ENCODE measurements at regions not wholly inside any gene's neighbourhood (a gene's known extent, or its start where the extent isn't known, plus 50 kb on each side); places are given as distances from the start of the nearest gene placed in this dataset.

GRCh38 chr5:42953041-42953440 is 87.1 kb downstream of the ANXA2R start:
- TF ChIP-seq, protein P1, sequence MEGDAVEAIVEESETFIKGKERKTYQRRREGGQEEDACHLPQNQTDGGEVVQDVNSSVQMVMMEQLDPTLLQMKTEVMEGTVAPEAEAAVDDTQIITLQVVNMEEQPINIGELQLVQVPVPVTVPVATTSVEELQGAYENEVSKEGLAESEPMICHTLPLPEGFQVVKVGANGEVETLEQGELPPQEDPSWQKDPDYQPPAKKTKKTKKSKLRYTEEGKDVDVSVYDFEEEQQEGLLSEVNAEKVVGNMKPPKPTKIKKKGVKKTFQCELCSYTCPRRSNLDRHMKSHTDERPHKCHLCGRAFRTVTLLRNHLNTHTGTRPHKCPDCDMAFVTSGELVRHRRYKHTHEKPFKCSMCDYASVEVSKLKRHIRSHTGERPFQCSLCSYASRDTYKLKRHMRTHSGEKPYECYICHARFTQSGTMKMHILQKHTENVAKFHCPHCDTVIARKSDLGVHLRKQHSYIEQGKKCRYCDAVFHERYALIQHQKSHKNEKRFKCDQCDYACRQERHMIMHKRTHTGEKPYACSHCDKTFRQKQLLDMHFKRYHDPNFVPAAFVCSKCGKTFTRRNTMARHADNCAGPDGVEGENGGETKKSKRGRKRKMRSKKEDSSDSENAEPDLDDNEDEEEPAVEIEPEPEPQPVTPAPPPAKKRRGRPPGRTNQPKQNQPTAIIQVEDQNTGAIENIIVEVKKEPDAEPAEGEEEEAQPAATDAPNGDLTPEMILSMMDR (IDR thresholded peaks at IDR 0.05) = no peak
- TF ChIP-seq POLR2AphosphoS5 (IDR thresholded peaks at IDR 0.05) = no peak
